AG20443 (cell line): ENCODE measurements at regions not wholly inside any gene's neighbourhood (a gene's known extent, or its start where the extent isn't known, plus 50 kb on each side); places are given as distances from the start of the nearest gene placed in this dataset.
"Not testable (repeated sequence)": the region's sequence is repeated elsewhere in the genome, so short reads cannot be mapped to it uniquely, and the experiment has no call there.

ENCODE experiments used
- DNase-seq: peaks from one replicate; pipeline ENCODE4 v3.0.0; 2012; ENCODE audit warnings: low spot score, mixed read lengths

DNA sequence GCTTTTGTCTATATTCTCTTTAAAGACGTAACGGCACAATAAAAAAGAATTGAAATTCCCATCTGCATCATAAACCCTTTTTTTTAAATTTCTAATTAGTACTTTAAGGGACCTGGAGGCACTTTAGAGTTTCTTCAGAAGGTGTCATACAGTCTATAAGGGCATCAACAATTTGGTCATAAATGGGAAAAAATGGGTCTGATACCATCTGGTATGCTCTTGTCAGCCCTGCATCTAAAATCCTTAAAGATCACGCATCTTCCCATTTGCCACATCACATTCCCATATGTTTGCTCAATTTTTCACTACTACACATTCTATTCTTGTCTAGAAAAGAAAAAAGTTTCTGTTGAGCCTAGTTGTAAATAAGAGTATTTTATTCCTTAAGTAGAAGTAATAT is 53.8 kb downstream of the COX7C start:
- DNase-seq = no peak

- no peak for DNase-seq
Observed at GRCh38 chr5:86674069-86674468, 56.3 kb downstream of the COX7C start.

DNA sequence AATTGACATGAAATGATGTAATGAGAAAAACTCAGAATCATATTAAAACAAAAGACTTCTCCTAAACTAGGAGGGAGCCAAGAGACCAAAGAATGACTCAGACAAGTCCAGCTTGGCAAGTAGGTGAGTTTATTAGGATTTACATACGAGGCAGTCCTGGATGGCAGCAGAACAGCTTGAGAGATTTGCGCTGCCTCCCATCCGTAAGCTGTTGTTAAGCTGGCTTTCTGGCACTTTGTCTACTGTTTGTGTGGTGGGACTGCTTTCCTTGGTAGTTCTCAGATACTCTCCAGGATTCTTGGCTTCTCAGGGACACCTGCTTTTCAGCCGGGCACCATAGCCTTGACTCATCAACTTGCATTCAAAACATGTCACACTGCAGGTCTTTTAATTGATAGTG is 57.6 kb downstream of the COX7C start:
- no peak for DNase-seq

DNA sequence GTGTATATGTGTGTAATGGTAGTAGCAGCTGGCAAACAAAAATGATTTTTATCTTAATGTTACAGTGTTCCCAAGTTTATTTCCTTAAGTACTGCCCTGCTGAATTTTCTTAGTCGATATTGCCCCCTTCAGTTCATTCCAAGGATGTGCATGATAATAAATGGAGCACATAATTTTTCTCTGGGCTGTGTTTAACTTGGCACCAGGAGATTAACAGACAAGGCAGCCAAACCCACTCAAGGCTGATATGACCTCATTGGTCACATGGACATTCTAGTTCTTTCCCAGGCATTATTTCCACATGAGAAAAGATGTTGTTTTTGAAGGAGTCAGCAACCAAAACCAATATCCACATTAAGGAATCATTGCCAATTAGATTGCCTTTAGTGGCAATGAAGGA is 61.8 kb downstream of the COX7C start:
- peak; percentile 63 for DNase-seq

GRCh38 chr5:86679949-86680348 is 62.2 kb downstream of the COX7C start:
- no peak for DNase-seq

DNA sequence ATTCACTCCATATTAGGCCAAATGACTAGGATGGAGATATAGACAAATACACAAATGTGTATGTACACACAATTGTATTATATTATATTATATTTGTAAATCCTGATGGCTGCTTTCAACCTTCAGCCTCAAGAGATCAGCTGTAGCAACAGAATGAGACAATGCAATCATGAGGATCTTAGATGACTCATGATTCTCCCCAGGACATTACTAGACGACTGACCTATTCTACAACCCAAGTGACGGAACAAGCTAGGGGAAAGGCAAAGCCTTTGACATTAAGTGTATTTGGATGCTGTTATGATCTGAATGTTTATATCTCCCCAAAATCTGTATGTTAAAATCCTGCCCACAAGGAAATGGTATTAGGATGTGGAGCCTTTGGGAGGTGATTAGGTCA is 66.5 kb downstream of the COX7C start:
- no peak for DNase-seq

- no peak for DNase-seq
Observed at GRCh38 chr5:86686046-86686445, 68.3 kb downstream of the COX7C start.

- no peak for DNase-seq
Observed at GRCh38 chr5:86688406-86688805, 70.7 kb downstream of the COX7C start.

DNA sequence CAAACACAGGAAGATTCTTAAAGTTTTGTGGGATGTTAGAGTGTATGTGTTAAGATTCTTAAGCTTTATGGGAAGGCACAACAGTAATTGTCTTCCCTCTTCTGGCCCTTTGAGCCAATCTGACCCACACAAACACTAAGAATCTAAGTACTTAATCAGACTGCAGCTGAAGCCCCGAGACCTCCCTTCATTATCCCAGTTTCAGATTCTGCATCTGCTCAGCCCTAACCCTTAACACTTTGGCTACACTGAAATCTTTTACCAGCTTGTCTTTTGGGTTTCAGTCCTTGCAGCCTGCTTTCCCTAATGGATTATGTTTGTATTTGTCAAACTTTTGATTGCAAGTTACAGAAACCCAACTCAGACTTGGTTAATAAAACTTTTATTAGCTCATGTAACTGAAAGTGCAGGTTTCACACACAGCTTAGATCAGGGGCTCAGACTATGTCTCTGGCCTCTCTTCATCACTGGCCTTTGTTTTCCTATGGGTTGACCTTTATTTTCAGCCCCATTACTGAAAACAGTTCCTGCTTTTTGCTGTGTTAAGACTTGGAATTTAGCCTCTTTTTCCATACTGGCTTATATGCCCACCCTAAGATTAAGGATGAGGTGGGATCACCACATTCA is 71.5 kb downstream of the COX7C start:
- no peak for DNase-seq

DNA sequence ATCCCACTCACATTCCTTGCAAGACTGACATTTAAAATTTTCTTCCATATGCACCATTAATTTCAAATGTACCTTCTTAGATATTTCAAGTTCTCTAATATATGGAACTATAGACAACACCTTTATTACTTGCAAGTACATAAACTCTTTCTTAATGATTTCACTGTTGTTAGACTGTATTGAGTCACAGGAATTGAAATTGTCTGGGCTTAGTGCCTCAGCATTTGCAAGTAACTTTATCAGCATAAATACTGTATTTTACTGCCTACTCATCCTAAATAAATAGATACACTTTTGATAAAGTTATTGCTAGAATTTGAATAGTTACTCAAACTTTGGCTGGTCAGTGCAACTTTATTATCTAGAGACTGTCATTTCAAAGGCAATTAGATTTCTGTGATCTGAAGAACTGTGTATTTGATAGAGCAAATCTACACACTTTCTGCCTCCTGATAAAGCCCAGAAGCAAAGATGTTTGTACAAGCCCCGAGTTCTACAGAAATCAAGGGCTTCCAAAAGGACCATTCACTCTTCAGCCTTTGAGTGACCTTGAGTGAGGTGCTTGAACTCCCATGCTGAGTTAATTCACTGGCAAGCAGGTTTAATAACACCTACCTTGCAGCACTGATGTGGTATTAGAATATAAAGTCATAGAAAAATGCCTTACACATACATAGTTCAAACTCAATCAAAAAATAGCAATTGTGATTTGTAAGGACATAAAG is 91.6 kb downstream of the COX7C start:
- DNase-seq = no peak

DNA sequence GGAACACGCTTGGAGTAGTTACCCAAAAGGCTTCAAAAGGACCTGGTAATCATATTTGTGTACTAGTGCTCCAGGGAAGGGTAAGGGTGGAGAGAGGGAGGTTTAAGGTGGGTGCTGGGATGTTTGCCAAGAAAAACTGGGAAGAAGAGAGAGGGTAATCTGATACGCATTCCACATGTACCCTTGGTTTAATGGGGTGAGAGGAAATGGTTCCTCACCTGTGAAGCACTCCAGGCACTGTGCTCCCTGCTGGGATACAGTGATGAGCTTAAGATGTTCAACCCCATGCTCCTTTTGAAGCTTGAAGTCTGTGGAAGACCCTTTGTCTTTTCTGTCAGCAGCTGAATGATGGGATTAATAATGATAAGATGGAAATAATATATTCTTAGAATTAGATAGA is 98.4 kb downstream of the COX7C start:
- DNase-seq = no peak

DNA sequence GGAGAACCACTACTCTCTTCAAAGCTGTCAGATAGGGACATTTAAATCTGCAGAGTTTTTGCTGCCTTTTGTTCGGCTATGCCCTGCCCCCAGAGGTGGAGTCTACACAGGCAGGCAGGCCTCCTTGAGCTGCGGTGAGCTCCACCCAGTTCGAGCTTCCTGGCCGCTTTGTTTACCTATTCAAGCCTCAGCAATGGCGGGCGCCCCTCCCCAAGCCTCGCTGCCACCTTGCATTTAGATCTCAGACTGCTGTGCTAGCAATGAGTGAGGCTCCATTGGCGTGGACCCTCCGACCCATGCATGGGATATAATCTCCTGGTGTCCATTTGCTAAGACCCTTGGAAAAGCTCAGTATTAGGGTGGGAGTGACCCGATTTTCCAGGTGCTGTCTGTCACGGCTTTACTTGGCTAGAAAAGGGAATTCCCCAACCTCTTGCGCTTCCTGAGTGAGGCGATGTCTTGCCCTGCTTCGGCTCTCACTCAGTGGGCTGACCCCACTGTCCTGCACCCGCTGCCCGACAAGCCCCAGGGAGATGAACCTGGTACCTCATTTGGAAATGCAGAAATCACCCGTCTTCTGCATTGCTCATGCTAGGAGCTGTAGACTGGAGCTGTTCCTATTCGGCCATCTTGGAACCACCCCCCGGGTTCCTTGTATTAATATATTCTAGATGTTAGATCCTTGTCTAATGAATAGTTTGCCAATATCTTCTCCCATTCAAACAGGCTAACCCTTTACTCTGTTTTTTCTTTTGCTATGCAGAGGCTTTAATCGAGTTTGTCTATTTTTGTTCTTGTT is 113.8 kb downstream of the COX7C start:
- DNase-seq = not testable (repeated sequence)

DNA sequence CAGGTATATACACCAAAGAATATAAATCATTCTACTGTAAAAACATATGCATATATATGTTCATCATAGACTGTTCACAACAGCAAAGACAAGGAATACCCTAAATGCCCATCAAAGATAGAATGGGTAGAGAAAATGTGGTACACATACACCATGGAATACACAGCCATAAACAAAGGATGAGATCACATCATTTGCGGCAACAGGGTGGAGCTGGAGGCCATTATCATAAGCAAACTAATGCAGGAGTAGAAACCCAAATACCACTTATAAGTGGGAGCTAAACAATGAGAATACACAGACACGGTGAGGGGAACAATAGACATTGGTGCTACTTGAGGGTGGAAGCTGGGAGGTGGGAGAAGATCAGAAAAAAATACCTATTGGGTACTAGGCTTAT is 117.6 kb downstream of the COX7C start:
- no peak for DNase-seq

DNA sequence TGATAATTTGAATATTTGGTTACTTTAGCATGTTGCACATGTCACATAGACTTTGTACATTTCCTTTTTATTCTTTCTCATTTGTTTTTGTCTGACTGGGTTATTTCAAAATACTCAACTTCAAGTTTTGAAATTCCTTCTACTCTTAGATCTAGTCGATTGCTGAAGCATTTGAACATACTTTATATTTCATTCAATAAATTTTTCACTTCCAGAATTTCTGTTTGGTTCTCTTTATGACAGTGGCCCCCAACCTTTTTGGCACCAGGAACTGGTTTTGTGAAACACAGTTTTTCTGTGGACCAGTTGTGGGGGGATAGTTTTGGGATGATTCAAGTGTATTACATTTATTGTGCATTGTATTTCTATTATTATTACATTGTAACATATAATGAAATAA is 119.8 kb downstream of the COX7C start:
- DNase-seq = no peak

DNA sequence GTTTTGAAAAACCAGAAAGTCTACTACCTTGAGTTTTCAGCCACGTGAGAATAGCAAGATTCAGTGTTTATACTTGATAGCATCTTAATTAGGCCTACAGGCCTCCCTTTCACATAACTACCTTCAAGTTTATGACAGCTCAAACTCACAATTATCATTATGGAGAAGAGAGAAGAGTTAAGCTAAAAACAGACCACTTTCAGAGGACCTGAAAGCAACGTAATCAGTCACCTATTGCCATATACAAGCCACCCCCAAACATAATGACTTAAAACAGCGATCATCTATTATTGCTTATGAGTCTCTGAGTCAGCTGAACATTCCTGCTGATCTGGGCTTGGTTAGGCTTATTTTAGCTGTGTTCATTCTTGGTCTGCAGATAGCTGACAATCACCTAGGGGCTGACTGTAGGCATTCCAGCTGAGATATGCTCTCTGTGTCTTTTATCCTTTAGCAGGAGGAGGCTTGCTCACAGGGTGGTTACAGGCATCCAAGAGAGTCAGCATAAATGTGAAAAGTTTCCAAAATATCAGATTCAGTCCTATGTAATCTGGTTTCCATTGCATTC is 130.9 kb downstream of the COX7C start:
- DNase-seq = no peak

DNA sequence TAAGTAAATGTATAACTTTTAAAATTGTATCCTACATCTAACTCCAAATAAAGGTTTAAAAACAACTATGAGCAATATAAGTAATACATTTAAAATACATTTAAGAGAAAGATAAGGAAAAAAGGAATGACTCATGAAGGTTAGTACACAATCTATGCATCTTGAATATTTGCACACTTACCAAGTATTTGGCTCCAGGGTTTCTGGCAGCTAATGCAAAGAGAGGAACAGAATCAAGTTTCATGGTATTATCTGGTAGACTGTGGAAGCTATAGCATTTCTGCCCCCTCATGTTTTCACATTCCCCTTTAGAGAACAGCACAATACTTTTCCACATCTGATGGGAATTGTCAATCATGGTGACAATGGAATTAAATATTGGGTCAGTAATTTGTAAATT is 132.1 kb downstream of the COX7C start:
- DNase-seq = no peak

GRCh38 chr5:86756839-86757238 is 139.1 kb downstream of the COX7C start:
- DNase-seq = no peak

- DNase-seq = no peak
Observed at GRCh38 chr5:86757824-86758223, 140.1 kb downstream of the COX7C start.

DNA sequence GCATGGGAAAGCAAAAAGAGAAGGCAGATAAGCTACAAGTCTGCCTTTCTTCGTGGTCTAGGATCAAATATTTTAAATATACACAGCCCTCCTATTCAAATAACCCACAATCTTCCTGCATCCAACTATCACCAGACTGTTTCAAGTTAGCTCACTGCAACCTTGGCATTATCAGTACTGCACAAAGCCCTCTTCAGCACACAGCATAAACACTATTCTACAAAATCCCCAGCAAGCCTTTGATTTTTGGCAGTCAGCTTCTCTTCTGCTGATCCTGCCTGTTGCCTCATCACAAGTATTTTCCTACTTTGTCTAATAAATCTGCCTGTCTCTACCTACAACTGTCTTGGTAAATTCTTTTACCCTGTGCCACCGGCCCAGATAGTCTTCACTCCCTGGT is 142.9 kb downstream of the COX7C start:
- DNase-seq = no peak

- no peak for DNase-seq
Observed at GRCh38 chr5:86763929-86764328, 146.2 kb downstream of the COX7C start.

DNA sequence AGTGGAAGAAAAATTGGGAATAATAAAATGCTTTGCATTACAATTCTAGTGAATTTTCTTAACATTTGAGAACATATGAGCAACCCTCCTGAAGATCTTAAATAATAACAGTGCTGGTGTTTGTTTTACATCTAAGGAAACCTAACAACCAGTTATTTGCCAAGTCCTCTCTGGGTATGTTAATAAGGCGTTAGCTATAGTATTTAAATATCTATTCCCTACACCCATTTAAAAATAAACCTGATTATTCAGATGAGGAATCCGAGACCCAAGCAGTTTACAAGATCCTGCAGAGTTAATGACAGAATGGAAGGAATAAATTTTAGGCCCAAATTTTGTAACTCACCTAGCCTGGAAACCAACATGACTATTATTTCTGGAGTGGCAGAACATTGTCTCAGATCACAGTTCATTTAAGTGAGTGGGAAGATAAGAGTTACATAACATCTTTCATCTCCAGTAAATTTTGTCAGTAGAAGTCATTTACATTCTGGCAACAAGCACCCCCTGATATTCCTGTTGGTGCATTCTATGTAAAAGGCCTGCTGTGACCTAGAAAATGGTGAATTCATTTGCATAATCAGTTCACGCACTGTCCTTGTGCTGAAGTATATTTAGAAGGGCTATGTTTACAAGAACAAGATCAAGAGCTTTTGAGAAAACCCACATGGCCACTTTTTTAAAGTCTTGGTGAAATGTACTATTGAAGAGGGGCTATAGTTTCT is 148.2 kb downstream of the COX7C start:
- DNase-seq = no peak

- DNase-seq = no peak
Observed at GRCh38 chr5:86768699-86769202, 151.0 kb downstream of the COX7C start.
